GM19463 (cell line): ENCODE measurements at regions not wholly inside any gene's neighbourhood (a gene's known extent, or its start where the extent isn't known, plus 50 kb on each side); places are given as distances from the start of the nearest gene placed in this dataset.
"Not testable (repeated sequence)": the region's sequence is repeated elsewhere in the genome, so short reads cannot be mapped to it uniquely, and the experiment has no call there.

Source experiments
- ATAC-seq: cut with Tn5 transposase; IDR thresholded peaks from one replicate; pipeline ENCODE4 v1.9.1; 2021; ENCODE audit warnings: mild to moderate bottlenecking, moderate library complexity; ENCODE audit not compliant: unreplicated experiment

DNA sequence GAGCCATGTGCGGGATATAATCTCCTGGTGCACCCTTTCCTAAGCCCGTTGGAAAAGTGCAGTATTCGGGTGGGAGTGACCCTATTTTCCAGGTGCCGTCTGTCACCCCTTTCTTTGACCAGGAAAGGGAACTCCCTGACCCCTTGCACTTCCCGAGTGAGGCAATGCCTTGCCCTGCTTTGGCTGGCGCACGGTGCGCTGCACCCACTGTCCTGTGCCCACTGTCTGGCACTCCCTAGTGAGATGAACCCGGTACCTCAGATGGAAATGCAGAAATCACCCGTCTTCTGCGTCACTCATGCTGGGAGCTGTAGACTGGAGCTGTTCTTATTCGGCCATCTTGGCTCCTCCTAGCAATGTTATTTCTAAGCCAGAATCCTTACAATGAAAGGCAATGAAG lies 121.1 kb downstream of the TAF11L14 start:
- not testable (repeated sequence) for ATAC-seq

DNA sequence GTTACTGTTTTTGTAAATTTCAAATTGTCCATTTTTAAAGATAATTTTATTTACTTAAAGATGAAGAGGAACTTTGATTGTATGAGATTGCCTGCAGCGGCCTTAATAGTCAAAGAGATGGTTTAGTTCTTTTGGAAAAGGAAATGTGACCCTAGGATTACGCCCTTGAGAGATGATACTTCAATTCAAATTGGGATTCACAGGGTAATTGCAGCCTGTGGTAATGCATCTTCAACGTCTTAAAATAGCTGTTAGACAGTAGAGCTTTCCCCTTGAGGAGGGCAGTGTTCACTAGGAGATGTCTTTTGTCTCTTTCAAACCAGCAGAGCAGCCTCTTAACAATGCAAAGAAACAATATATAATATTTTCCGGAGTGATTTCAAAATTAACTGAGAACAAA lies 127.1 kb downstream of the TAF11L14 start:
- no peak for ATAC-seq

DNA sequence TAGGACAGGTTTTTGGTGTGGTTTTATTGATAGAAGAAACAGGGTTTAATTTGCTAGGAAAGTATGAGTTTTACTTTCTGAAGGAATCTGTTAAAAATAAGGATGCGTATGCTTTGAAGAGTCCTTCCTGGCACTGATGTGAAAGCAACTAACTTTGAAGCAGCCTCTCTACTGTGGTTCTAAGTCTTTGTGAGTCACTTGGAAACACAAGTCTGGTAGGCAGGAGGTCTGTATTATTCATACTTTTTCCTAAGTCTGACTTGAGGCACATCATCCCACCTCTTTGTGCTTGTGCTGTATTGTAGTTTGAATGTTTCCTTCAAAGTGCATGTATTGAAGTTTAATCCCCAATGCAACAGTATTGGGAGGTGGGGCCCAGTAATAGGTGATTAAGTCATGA lies 129.0 kb downstream of the TAF11L14 start:
- no peak for ATAC-seq

DNA sequence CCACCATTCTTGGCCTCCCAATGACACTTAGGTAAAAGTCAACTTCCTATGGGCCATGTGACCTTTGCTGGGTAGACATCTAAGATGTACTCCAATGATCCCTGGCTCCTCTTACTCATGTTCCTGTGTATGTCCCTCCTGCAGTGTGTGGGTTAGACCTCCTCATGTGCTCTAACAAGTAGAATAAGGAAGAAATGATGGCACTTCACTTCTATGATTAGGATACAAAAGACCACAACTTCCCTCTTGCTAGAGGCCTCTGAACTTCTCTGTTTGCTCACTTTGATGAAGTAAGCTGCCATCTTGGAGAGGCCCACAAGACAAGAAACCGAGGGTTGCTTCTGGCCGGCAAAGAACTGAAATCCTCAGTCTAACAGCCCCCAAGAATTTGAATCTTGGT lies 131.8 kb downstream of the TAF11L14 start:
- ATAC-seq: no peak

GRCh38 chr5:17769277-17769676 lies 135.0 kb downstream of the TAF11L14 start:
- no peak for ATAC-seq

- ATAC-seq: no peak
Measured at GRCh38 chr5:17772232-17772631, 138.0 kb downstream of the TAF11L14 start.

DNA sequence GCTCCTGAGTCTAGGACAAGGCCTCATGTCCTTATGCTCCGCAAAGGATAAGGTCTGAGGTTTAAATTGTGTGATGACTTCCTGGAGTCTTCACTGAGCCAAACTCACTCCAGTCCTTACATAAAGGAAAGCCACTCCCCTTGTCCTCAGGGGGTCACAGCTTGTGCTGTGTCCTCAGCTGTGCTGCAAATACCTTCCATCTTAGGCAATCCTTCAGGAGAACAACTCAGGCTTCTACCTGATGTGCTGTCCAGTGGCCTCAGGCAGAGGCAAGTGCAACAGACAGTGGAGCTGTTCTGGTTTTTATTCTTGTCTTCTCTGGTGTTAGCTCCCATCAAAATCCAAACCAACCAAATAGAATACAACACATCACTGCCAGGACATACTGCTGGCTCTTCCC lies 151.5 kb downstream of the TAF11L14 start:
- ATAC-seq: no peak

- ATAC-seq: no peak
Measured at GRCh38 chr5:17788351-17788750, 154.1 kb downstream of the TAF11L14 start.

- no peak for ATAC-seq
Measured at GRCh38 chr5:17794201-17794600, 159.9 kb downstream of the TAF11L14 start.

DNA sequence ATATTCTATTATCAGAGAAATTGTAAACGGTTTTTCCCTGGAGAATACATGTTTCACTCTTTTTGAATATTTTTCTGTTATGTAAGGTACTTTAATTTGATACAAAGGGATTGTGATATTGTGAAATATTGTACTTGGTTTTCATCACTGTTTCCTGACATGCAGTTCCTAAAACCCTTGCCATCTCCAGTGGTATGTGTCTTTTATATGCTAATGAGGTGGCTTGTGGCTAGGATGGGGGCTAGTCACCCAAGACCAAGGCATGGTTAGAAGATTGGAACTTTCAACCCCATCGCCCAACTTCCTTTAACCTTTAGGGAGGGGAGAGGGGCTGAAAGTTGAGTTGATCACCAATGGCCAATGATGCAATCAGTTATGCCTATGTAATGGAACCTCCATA lies 160.6 kb downstream of the TAF11L14 start:
- no peak for ATAC-seq

GRCh38 chr5:17796142-17796541 lies 161.9 kb downstream of the TAF11L14 start:
- no peak for ATAC-seq

DNA sequence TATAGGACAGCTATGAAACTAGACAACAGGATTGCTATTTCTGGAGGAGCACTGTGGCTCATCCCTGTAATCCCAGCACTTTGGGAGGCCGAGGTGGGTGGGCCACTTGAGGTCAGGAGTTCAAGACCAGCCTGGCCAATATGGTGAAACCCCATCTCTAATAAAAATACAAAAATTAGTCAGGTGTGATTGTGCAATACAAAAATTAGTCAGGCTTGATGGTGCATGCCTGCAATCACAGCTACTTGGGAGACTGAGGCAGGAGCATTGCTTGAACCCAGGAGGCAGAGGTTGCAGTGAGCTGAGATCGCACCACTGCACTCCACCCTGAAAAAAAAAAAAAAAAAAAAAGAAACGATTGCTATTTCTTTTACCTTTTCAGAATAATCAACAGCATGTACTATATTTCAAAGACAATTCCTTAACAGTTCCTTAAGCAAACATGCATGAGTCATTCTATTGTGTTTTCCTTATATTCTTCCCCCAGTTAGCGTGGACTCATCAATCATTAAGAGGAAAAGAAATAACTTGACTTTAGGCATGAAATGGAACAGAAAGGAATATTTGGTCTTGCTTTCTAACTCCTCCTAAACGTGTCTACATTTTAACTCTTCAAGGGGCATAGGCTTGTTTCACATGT lies 162.6 kb downstream of the TAF11L14 start:
- no peak for ATAC-seq

DNA sequence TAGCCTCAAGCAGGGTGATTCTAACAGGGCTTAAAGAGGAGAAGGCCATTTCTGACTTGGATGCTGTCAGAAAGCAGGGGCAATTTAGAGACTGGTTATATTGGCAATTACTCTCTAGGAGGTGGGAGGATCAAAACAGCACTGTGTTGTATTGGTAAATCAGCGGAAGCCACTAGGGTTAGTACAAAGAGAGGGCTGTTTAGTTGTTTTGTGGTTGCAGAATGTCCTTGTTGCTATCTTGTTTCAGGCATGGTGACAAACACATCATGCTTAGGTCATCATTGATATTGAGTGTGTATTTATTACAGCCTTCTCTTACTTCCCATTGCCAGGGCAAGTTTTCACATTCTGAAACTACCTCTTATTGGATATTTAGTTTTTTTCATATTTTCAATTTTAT lies 165.3 kb downstream of the TAF11L14 start:
- ATAC-seq: no peak

DNA sequence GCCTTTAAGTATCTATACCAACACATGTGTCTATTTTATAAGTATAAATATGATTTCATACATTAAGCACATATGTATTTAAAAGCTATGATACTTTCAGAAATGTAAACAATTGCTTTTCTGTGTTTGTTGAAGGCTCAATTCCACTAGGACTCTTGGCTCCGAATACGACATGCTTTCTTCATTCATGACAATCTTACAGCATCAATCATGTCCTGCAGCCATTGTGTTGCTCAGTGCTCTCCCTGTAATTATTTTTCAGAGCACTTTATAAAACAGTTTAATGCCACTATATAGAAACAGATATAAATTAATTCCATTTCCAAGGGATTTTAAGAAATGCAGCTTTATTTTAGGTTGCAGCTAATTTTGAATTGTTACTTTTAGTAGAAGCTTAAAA lies 167.3 kb downstream of the TAF11L14 start:
- ATAC-seq: no peak

GRCh38 chr5:17802256-17802655 lies 168.0 kb downstream of the TAF11L14 start:
- ATAC-seq: no peak

DNA sequence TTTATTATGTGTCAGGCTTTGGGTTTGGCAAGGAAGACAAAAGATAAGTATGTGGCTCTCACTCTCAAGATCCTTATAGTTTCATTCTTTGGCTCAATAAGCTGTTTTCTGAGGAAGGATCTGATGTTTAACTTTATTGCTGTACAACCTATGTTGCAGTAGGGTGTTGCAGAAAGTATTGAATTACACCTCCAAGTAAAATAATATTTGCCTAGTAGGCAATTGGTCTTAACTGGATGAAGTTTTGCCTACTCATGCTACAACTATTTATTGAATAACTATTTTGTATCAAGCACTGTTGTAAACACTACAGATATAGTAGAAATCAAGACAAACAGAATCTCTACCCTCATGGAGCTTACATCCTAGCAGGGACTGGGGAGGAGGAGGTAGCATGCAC lies 169.7 kb downstream of the TAF11L14 start:
- no peak for ATAC-seq

DNA sequence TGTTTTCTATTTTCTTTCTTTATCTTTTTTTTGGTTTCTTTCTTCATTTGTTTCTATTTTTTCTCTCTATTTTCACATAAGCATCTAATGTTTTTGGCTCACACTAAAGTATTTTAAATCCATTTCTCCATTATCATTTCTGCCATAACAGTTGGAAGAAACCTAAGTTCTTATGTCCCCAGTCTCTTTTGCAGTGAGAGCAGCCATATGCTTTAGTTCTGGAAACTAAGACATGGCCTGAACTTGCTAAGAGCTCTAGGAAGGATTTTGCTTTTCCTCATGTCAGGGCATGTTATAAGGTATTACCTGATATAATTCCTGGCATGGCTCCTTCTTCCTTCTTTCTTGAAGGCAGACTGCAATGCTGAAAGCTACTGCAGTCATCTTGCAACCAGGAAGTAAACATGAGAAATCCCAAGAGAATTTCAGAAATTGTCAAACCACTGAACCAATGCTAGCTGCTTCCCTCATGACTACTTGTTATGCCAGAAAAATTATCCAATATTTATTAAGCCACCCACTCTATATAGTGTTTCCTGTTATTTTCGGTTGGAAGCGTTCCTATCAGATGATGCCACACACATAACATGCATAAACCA lies 171.1 kb downstream of the TAF11L14 start:
- no peak for ATAC-seq

DNA sequence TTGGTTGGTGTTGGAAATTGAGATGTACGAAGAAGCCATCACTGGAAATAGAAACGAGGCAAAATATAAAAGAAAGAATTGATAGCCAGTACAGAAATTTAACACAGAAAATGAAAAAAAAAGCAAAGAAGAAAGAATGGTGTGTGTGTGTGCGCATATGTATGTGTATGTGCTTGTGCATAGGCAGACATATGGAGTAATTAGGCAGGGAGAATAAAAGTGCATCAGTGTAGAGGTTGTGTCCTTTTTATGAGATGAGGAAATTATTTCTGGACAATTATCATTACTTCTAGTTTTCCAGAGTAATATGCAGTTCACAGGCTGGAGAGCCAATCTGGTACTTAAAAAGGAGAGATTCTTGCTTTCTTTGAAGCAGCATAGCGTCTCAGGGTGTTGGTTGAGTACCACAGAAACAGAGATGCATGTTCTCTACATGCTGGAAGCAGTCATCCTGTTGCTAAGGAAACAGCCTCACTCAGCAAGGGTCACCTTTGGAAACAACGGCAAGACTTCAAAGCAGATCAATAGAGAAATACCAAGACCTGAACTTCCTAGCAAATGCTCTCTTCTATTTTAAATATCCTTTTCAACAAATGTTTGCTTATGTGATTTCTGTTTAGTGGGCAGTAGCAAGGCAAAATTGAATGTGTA lies 172.7 kb downstream of the TAF11L14 start:
- ATAC-seq: no peak

DNA sequence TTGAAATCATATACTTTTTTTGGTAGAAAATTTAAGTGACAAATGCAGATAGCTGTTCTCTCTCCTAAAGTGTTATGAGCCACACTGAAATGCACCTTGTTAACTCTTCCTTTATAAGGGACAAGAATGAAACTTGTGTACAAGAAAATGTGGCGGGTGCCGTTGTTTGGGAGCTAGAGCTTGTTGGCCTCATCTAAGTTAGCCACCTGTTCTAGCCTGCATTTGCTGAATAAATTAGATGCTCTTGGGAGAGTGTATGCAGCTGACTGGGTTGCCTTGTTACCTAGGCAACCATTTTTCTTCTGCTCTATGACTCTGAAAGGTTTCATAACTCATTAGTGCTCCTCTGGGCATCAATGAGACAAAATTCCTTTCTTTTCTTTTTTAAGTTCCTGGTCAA lies 174.3 kb downstream of the TAF11L14 start:
- ATAC-seq: no peak

- no peak for ATAC-seq
Measured at GRCh38 chr5:17810734-17811133, 176.5 kb downstream of the TAF11L14 start.

- no peak for ATAC-seq
Measured at GRCh38 chr5:17813214-17813613, 179.0 kb downstream of the TAF11L14 start.

DNA sequence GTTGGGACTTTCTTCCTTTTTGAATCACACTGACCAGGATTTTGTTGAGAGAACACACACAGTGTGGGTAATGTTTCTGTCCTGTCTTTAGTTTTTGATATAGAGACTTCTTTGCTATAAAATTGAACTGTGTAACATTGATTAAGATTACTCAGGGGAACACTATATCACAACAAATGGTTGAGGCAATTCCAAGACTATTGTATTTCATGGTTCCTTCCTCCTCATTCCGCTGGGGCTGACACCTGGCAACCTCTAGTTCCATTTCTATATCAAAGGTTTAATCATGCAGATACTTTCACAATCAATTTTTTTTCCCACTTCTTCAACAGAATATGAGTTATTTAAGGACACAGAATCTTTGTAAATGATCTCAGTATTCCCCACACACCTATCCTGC lies 182.2 kb downstream of the TAF11L14 start:
- ATAC-seq: no peak

DNA sequence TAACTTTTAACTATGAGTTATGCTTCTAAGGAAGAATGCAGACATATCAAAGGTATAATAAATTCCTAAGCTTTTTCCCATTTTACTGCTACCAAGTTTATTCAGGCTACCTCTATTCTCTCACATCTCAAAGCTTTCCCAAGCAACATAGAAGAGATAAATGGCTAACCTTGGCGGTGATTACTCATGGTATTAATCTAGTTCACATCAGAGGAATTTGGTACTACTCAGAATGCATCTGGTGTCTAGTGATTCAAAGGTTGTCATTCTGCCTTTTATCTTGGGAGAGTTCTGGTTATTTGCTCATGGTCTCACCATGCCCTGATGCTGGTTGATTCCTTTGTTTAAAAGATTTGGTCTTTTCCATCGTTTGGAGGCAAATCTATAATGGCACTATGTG lies 182.7 kb downstream of the TAF11L14 start:
- no peak for ATAC-seq
